Activated naive CD8-positive, alpha-beta T cell treated with anti-CD3 and anti-CD28 coated beads, Interleukin-2, amount 10 ng/mL, durations not matched to agents 7 days and 5 days (primary cell): ENCODE measurements at regions not wholly inside any gene's neighbourhood (a gene's known extent, or its start where the extent isn't known, plus 50 kb on each side); places are given as distances from the start of the nearest gene placed in this dataset.
"Not testable (repeated sequence)": the region's sequence is repeated elsewhere in the genome, so short reads cannot be mapped to it uniquely, and the experiment has no call there.

Experiments
- ATAC-seq: fragments of 150-1000 bp; cut with Tn5 transposase; one replicate; pipeline ENCODE4 v1.10.0; 2021; ENCODE audit warnings: low read depth, moderate library complexity
- POLR2A ChIA-PET: fragments of 350-600 bp; sonication (Branson Sonifier 250); formaldehyde crosslinking; loops from one replicate; lab custom pipeline; 2021; ENCODE audit warnings: antibody characterized with exemption; lab: Charles Lee
- DNase-seq: peaks from one replicate; pipeline ENCODE4 v3.0.0; 2021
- H3K27ac Mint-ChIP-seq: one replicate; pipeline ENCODE4 v1.8.0; 2022; ENCODE audit warnings: mild to moderate bottlenecking, mixed read lengths
- H3K27me3 Mint-ChIP-seq: one replicate; pipeline ENCODE4 v1.8.0; 2022; ENCODE audit warnings: mild to moderate bottlenecking, moderate library complexity, mixed read lengths
- H3K36me3 Mint-ChIP-seq: one replicate; pipeline ENCODE4 v1.8.0; 2021; ENCODE audit warnings: mild to moderate bottlenecking, mixed read lengths
- H3K4me1 Mint-ChIP-seq: one replicate; pipeline ENCODE4 v1.8.0; 2021; ENCODE audit warnings: mixed read lengths
- H3K4me3 Mint-ChIP-seq: one replicate; pipeline ENCODE4 v1.8.0; 2022; ENCODE audit warnings: mild to moderate bottlenecking, moderate library complexity, mixed read lengths
- H3K9me3 Mint-ChIP-seq: one replicate; pipeline ENCODE4 v1.8.0; 2021; ENCODE audit warnings: mixed read lengths

GRCh38 chr15:45794304-45794703 is 159.5 kb downstream of the SQOR start:
- Mint-ChIP-seq H3K4me3 (no peak overlapping the region), H3K4me1 (no peaks in the 10 kb centered on the region)
- POLR2A ChIA-PET = no interaction called here

GRCh38 chr15:45794712-45795439 is 160.0 kb downstream of the SQOR start:
- POLR2A ChIA-PET = no interaction called here
- H3K4me1 Mint-ChIP-seq = no peaks in the 10 kb centered on the region
- no peaks in the 10 kb centered on the region for H3K9me3 Mint-ChIP-seq
- no peaks in the 10 kb centered on the region for H3K36me3 Mint-ChIP-seq
- no peak for DNase-seq
- no peak overlapping the region for H3K27ac Mint-ChIP-seq
- H3K4me3 Mint-ChIP-seq = no peak overlapping the region
- peaks cover 4% of the 10 kb centered on the region for H3K27me3 Mint-ChIP-seq
- ATAC-seq = no peak

More at GRCh38 chr15:45794304-45794703, 159.5 kb downstream of the SQOR start:
- Mint-ChIP-seq H3K27me3 (peaks cover 4% of the 10 kb centered on the region), H3K9me3 (no peaks in the 10 kb centered on the region), H3K27ac (no peak overlapping the region), H3K36me3 (no peaks in the 10 kb centered on the region)
- DNase-seq (no peak), ATAC-seq (no peak)

- Mint-ChIP-seq H3K4me1 (no peaks in the 10 kb centered on the region), H3K36me3 (no peaks in the 10 kb centered on the region), H3K9me3 (no peaks in the 10 kb centered on the region), H3K27ac (no peak overlapping the region), H3K27me3 (peaks cover 3% of the 10 kb centered on the region), H3K4me3 (no peak overlapping the region)
- ATAC-seq (no peak), DNase-seq (no peak)
- POLR2A ChIA-PET = no interaction called here
Measured at GRCh38 chr15:45795440-45796069, 160.7 kb downstream of the SQOR start.

- no peak for ATAC-seq
- Mint-ChIP-seq H3K27me3 (peaks cover 3% of the 10 kb centered on the region), H3K27ac (no peak overlapping the region), H3K9me3 (no peaks in the 10 kb centered on the region), H3K4me3 (no peak overlapping the region), H3K4me1 (no peaks in the 10 kb centered on the region), H3K36me3 (no peaks in the 10 kb centered on the region)
- DNase-seq = no peak
- POLR2A ChIA-PET = no interaction called here
Measured at GRCh38 chr15:45796433-45796832, 161.6 kb downstream of the SQOR start.

- Mint-ChIP-seq H3K27ac (no peak overlapping the region), H3K9me3 (no peaks in the 10 kb centered on the region), H3K4me3 (no peak overlapping the region), H3K27me3 (peaks cover 3% of the 10 kb centered on the region), H3K4me1 (no peaks in the 10 kb centered on the region), H3K36me3 (no peaks in the 10 kb centered on the region)
- ATAC-seq (no peak), DNase-seq (no peak)
- POLR2A ChIA-PET = no interaction called here
Measured at GRCh38 chr15:45799508-45799907, 164.7 kb downstream of the SQOR start.

- no peak overlapping the region for H3K4me3 Mint-ChIP-seq
- no peak overlapping the region for H3K27ac Mint-ChIP-seq
- H3K27me3 Mint-ChIP-seq = peaks cover 3% of the 10 kb centered on the region
- H3K4me1 Mint-ChIP-seq = no peaks in the 10 kb centered on the region
- ATAC-seq (no peak), DNase-seq (no peak)
- H3K36me3 Mint-ChIP-seq = no peaks in the 10 kb centered on the region
- POLR2A ChIA-PET = no interaction called here
- H3K9me3 Mint-ChIP-seq = no peaks in the 10 kb centered on the region
Measured at GRCh38 chr15:45801543-45801942, 166.7 kb downstream of the SQOR start.

GRCh38 chr15:45802140-45802539 is 167.3 kb downstream of the SQOR start:
- no peak for DNase-seq
- no peaks in the 10 kb centered on the region for H3K9me3 Mint-ChIP-seq
- peaks cover 3% of the 10 kb centered on the region for H3K27me3 Mint-ChIP-seq
- no peak overlapping the region for H3K27ac Mint-ChIP-seq
- POLR2A ChIA-PET = no interaction called here
- H3K4me1 Mint-ChIP-seq = no peaks in the 10 kb centered on the region
- ATAC-seq = no peak
- no peaks in the 10 kb centered on the region for H3K36me3 Mint-ChIP-seq
- no peak overlapping the region for H3K4me3 Mint-ChIP-seq

- Mint-ChIP-seq H3K9me3 (no peaks in the 10 kb centered on the region), H3K36me3 (no peaks in the 10 kb centered on the region), H3K4me3 (no peak overlapping the region), H3K4me1 (no peaks in the 10 kb centered on the region), H3K27me3 (peaks cover 3% of the 10 kb centered on the region), H3K27ac (no peak overlapping the region)
- ATAC-seq (no peak), DNase-seq (no peak)
- POLR2A ChIA-PET = no interaction called here
Measured at GRCh38 chr15:45804028-45804427, 169.2 kb downstream of the SQOR start.

- no peak for ATAC-seq
Measured at GRCh38 chr15:45810201-45810600, 175.4 kb downstream of the SQOR start.

GRCh38 chr15:45812200-45812599 is 177.4 kb downstream of the SQOR start:
- peaks cover 5% of the 10 kb centered on the region for H3K9me3 Mint-ChIP-seq
- no peak overlapping the region for H3K27ac Mint-ChIP-seq
- POLR2A ChIA-PET = no interaction called here
- no peaks in the 10 kb centered on the region for H3K36me3 Mint-ChIP-seq
- H3K4me3 Mint-ChIP-seq = no peak overlapping the region
- DNase-seq = no peak
- no peaks in the 10 kb centered on the region for H3K4me1 Mint-ChIP-seq
- H3K27me3 Mint-ChIP-seq = no peaks in the 10 kb centered on the region
- no peak for ATAC-seq

More at GRCh38 chr15:45810201-45810600, 175.4 kb downstream of the SQOR start:
- no peaks in the 10 kb centered on the region for H3K36me3 Mint-ChIP-seq
- no peaks in the 10 kb centered on the region for H3K27me3 Mint-ChIP-seq
- H3K4me3 Mint-ChIP-seq = no peak overlapping the region
- POLR2A ChIA-PET = no interaction called here
- H3K27ac Mint-ChIP-seq = no peak overlapping the region
- no peaks in the 10 kb centered on the region for H3K4me1 Mint-ChIP-seq
- no peak for DNase-seq
- H3K9me3 Mint-ChIP-seq = peaks cover 3% of the 10 kb centered on the region

GRCh38 chr15:45817578-45817977 is 182.7 kb downstream of the SQOR start:
- ATAC-seq, H3K4me3 Mint-ChIP-seq, H3K36me3 Mint-ChIP-seq, H3K9me3 Mint-ChIP-seq, H3K27ac Mint-ChIP-seq, H3K4me1 Mint-ChIP-seq, POLR2A ChIA-PET, DNase-seq, H3K27me3 Mint-ChIP-seq: not testable (repeated sequence)

- no peaks in the 10 kb centered on the region for H3K36me3 Mint-ChIP-seq
- H3K27me3 Mint-ChIP-seq = peaks cover 3% of the 10 kb centered on the region
- no peak overlapping the region for H3K4me3 Mint-ChIP-seq
- POLR2A ChIA-PET = no interaction called here
- no peak for ATAC-seq
- H3K27ac Mint-ChIP-seq = no peak overlapping the region
- H3K9me3 Mint-ChIP-seq = peaks cover 2% of the 10 kb centered on the region
- no peaks in the 10 kb centered on the region for H3K4me1 Mint-ChIP-seq
- no peak for DNase-seq
Measured at GRCh38 chr15:45821390-45821789, 186.6 kb downstream of the SQOR start.

GRCh38 chr15:45822968-45823367 is 188.1 kb downstream of the SQOR start:
- H3K4me3 Mint-ChIP-seq, DNase-seq, H3K36me3 Mint-ChIP-seq, ATAC-seq, H3K9me3 Mint-ChIP-seq, POLR2A ChIA-PET, H3K27me3 Mint-ChIP-seq, H3K27ac Mint-ChIP-seq, H3K4me1 Mint-ChIP-seq: not testable (repeated sequence)

- Mint-ChIP-seq H3K4me3 (no peak overlapping the region), H3K27me3 (peaks cover 3% of the 10 kb centered on the region), H3K27ac (no peak overlapping the region), H3K36me3 (no peaks in the 10 kb centered on the region), H3K4me1 (no peaks in the 10 kb centered on the region), H3K9me3 (no peaks in the 10 kb centered on the region)
- DNase-seq (no peak), ATAC-seq (no peak)
- POLR2A ChIA-PET = no interaction called here
Measured at GRCh38 chr15:45827275-45827674, 192.4 kb downstream of the SQOR start.
